IMR-90 (cell line): ENCODE measurements at regions not wholly inside any gene's neighbourhood (a gene's known extent, or its start where the extent isn't known, plus 50 kb on each side); places are given as distances from the start of the nearest gene placed in this dataset.

ENCODE experiments used
- ATAC-seq: fragments of 200-7000 bp; cut with Tn5 transposase; 2 replicates; pipeline ENCODE4 v1.9.1; 2020; ENCODE audit warnings: low read depth, mild to moderate bottlenecking, moderate library complexity
- BruUV-seq: library from RNA; stranded (reverse); fragments of 400-500 nt; replicated peaks from 2 replicates; lab custom pipeline; 2021; lab: Mats Ljungman, UMichigan
- CTCF ChIA-PET: fragments of 300-600 bp; formaldehyde crosslinking; extraction: SDS; loops from one replicate; lab custom pipeline; 2021; ENCODE audit warnings: antibody characterized with exemption; lab: Yijun Ruan, JAX
- POLR2A ChIA-PET: fragments of 300-600 bp; sonication (Branson Sonifier 250); formaldehyde crosslinking; loops from one replicate; lab custom pipeline; 2022; ENCODE audit warnings: antibody characterized with exemption; ENCODE audit not compliant: unreplicated experiment; lab: Charles Lee
- DNase-seq: peaks from one replicate; pipeline ENCODE4 v3.0.0; 2013
- H2AFZ ChIP-seq: replicated peaks from 2 replicates; pipeline ENCODE3; 2013; ENCODE audit warnings: low read length, mild to moderate bottlenecking; ENCODE audit not compliant: poor library complexity
- H2AK5ac ChIP-seq: 2 replicates; pipeline ENCODE4 v1.6.1; 2013; ENCODE audit warnings: low read depth, low read length, inconsistent platforms
- H2AK9ac ChIP-seq: replicated peaks from 2 replicates; pipeline ENCODE3; 2013; ENCODE audit warnings: mild to moderate bottlenecking, low read depth, low read length, moderate library complexity; ENCODE audit not compliant: poor library complexity
- H2BK120ac ChIP-seq: 2 replicates; pipeline ENCODE4 v1.6.1; 2013; ENCODE audit warnings: low read depth, low read length, inconsistent platforms
- H2BK15ac ChIP-seq: 3 replicates; pipeline ENCODE4 v1.6.1; 2013; ENCODE audit warnings: low read depth, low read length, inconsistent platforms
- H2BK20ac ChIP-seq: 2 replicates; pipeline ENCODE4 v1.6.1; 2013; ENCODE audit warnings: low read depth, mild to moderate bottlenecking, inconsistent platforms, low read length, moderate library complexity
- H2BK5ac ChIP-seq: 2 replicates; pipeline ENCODE4 v1.6.1; 2013; ENCODE audit warnings: mild to moderate bottlenecking, low read depth, low read length, inconsistent platforms; ENCODE audit not compliant: poor library complexity, severe bottlenecking
- H3K14ac ChIP-seq: replicated peaks from 2 replicates; pipeline ENCODE4 v1.6.1; 2013; ENCODE audit warnings: low read depth, low read length, inconsistent platforms
- H3K18ac ChIP-seq: 2 replicates; pipeline ENCODE4 v1.6.1; 2013; ENCODE audit warnings: low read depth, low read length, control low read depth
- H3K23ac ChIP-seq: 2 replicates; pipeline ENCODE4 v1.6.1; 2013; ENCODE audit warnings: low read depth, low read length, inconsistent platforms
- H3K27ac ChIP-seq: 2 replicates; pipeline ENCODE4 v1.5.1; 2013; ENCODE audit warnings: mild to moderate bottlenecking, control low read depth, low read length; ENCODE audit not compliant: insufficient read depth
- H3K27me3 ChIP-seq: 2 replicates; pipeline ENCODE4 v1.6.1; 2013; ENCODE audit warnings: low read length; ENCODE audit not compliant: control insufficient read depth, insufficient read depth
- H3K36me3 ChIP-seq: 2 replicates; pipeline ENCODE4 v1.6.1; 2013; ENCODE audit warnings: low read length, mixed read lengths; ENCODE audit not compliant: control insufficient read depth, insufficient read depth
- H3K4ac ChIP-seq: 2 replicates; pipeline ENCODE4 v1.6.1; 2013; ENCODE audit warnings: low read depth, low read length, inconsistent platforms
- H3K4me1 ChIP-seq: 2 replicates; pipeline ENCODE4 v1.6.1; 2013; ENCODE audit warnings: low read length, mixed read lengths; ENCODE audit not compliant: control insufficient read depth, insufficient read depth
- H3K4me2 ChIP-seq: 2 replicates; pipeline ENCODE4 v1.6.1; 2013; ENCODE audit warnings: low read depth, mild to moderate bottlenecking, control low read depth, low read length, moderate library complexity
- H3K4me3 ChIP-seq: 2 replicates; pipeline ENCODE4 v1.5.1; 2013; ENCODE audit warnings: low read depth, mild to moderate bottlenecking, control low read depth, low read length, moderate library complexity; ENCODE audit not compliant: insufficient read depth
- H3K56ac ChIP-seq: 2 replicates; pipeline ENCODE4 v1.6.1; 2013; ENCODE audit warnings: low read length, inconsistent platforms; ENCODE audit not compliant: insufficient read depth; ENCODE audit errors: extremely low read depth
- H3K79me1 ChIP-seq, 2 experiments: 2 replicates each; pipeline ENCODE4 v1.6.1; 2013; ENCODE audit warnings: low read length in 2 of 2, inconsistent platforms in 1 of 2, low read depth in 1 of 2
- H3K9ac ChIP-seq: 2 replicates; pipeline ENCODE4 v1.6.1; 2013; ENCODE audit warnings: low read depth, low read length, control low read depth
- H3K9me1 ChIP-seq: 2 replicates; pipeline ENCODE4 v1.6.1; 2013; ENCODE audit warnings: low read length, inconsistent platforms; ENCODE audit not compliant: insufficient read depth
- H3K9me3 ChIP-seq: 2 replicates; pipeline ENCODE4 v1.6.1; 2013; ENCODE audit warnings: low read length; ENCODE audit not compliant: control insufficient read depth, insufficient read depth
- H4K20me1 ChIP-seq: 2 replicates; pipeline ENCODE4 v1.6.1; 2013; ENCODE audit warnings: low read length, inconsistent platforms; ENCODE audit not compliant: insufficient read depth
- H4K5ac ChIP-seq: 2 replicates; pipeline ENCODE4 v1.6.1; 2013; ENCODE audit warnings: mild to moderate bottlenecking, low read depth, low read length, control low read depth
- H4K8ac ChIP-seq, 2 experiments: 2 replicates each; pipeline ENCODE4 v1.6.1; 2013; ENCODE audit warnings: low read depth in 2 of 2, low read length in 2 of 2, control low read depth in 1 of 2, inconsistent platforms in 1 of 2
- H4K91ac ChIP-seq: 2 replicates; pipeline ENCODE4 v1.6.1; 2013; ENCODE audit warnings: low read depth, low read length, inconsistent platforms; ENCODE audit not compliant: insufficient read depth
- CTCF ChIP-seq: conservative IDR thresholded peaks from 2 replicates; pipeline ENCODE4 v1.5.1; 2012; ENCODE audit warnings: mild to moderate bottlenecking, low read depth, low read length, improper control_type of control experiment
- ELK1 ChIP-seq: fragments of 150-350 bp; IDR thresholded peaks from 2 replicates; pipeline ENCODE4 v1.6.1; 2016; ENCODE audit warnings: low read depth, mild to moderate bottlenecking, low read length, moderate library complexity, borderline replicate concordance
- MAFK ChIP-seq: IDR thresholded peaks from 2 replicates; pipeline ENCODE4 v1.6.1; 2012; ENCODE audit warnings: low read depth, low read length, improper control_type of control experiment
- MXI1 ChIP-seq: IDR thresholded peaks from 2 replicates; pipeline ENCODE4 v1.6.1; 2012; ENCODE audit warnings: low read depth, mild to moderate bottlenecking, low read length, moderate library complexity, borderline replicate concordance
- RAD21 ChIP-seq: IDR thresholded peaks from 2 replicates; pipeline ENCODE4 v1.6.1; 2012; ENCODE audit warnings: low read length, improper control_type of control experiment
- RCOR1 ChIP-seq: IDR thresholded peaks from 2 replicates; pipeline ENCODE4 v1.6.1; 2012; ENCODE audit warnings: mild to moderate bottlenecking, low read length, improper control_type of control experiment; ENCODE audit not compliant: insufficient replicate concordance
- SMC3 ChIP-seq: fragments of 150-350 bp; IDR thresholded peaks from 2 replicates; pipeline ENCODE4 v1.6.1; 2016; ENCODE audit warnings: low read depth, mild to moderate bottlenecking, antibody characterized with exemption, low read length, moderate library complexity
- USF2 ChIP-seq: fragments of 150-350 bp; IDR thresholded peaks from 2 replicates; pipeline ENCODE4 v1.6.1; 2017; ENCODE audit warnings: mild to moderate bottlenecking, antibody characterized with exemption, low read length, low read depth
- WGBS, 2 experiments: methylation state at CpG; one replicate each; pipeline versions ENCODE4 v1.1.5 to v1.1.7; 2013; ENCODE audit warnings: missing lambda C conversion rate in 2 of 2; ENCODE audit not compliant: insufficient read length in 1 of 2; ENCODE audit errors: extremely low coverage in 2 of 2; 5-methylcytosine and 5-hydroxymethylcytosine counted together
- dilution Hi-C: fragments of 300-500 bp; cut with HindIII; formaldehyde crosslinking; loops from one replicate; pipeline ENCODE4 v1.14.3; 2018; ENCODE audit warnings: low sequenced_read_pairs; ENCODE audit not compliant: unreplicated experiment
- in situ Hi-C: fragments of 300-500 bp; cut with MboI; formaldehyde crosslinking; loops from 3 replicates; pipeline ENCODE4 v1.14.3; 2019; ENCODE audit warnings: low sequenced_read_pairs, inconsistent platforms, mixed read lengths
- intact Hi-C: fragments of 100-400 bp; cut with micrococcal nuclease; formaldehyde crosslinking; loops from 2 replicates; pipeline ENCODE4 v1.10.0; 2022

- Histone ChIP-seq H3K36me3 (no peaks in the 10 kb centered on the region), H3K18ac (no peak overlapping the region), H3K9me1 (no peaks in the 10 kb centered on the region), H3K79me1 (no peaks in the 10 kb centered on the region), H2BK120ac (no peak overlapping the region), H3K14ac (no peak overlapping the region), H3K4me1 (no peaks in the 10 kb centered on the region), H3K4ac (no peak overlapping the region), H3K4me2 (no peak overlapping the region), H3K56ac (no peak overlapping the region), H3K9me3 (no peaks in the 10 kb centered on the region), H3K23ac (no peak overlapping the region), H4K20me1 (no peaks in the 10 kb centered on the region), H2AK5ac (no peak overlapping the region), H2BK20ac (no peak overlapping the region), H3K27me3 (no peaks in the 10 kb centered on the region), H3K4me3 (no peak overlapping the region), H2BK15ac (no peak overlapping the region), H3K27ac (no peak overlapping the region), H4K91ac (no peak overlapping the region), H2AFZ (no peak overlapping the region), H3K9ac (no peak overlapping the region), H2AK9ac (no peak overlapping the region), H4K5ac (no peak overlapping the region), H2BK5ac (no peak overlapping the region), H4K8ac (no peak overlapping the region)
- no TSS peak for BruUV-seq
- ATAC-seq = no peak
- ChIA-PET CTCF (no interaction called here), POLR2A (no interaction called here)
- in situ Hi-C loops (no loop called here), dilution Hi-C loops (no loop called here), intact Hi-C loops (no loop called here)
- DNase-seq = no peak
- 87% methylated on average over 3 of the region's 40 CpGs; no CpG with 5 or more reads in 1 of the 2 experiments for WGBS, 2 experiments
- TF ChIP-seq USF2 (no peak), MAFK (no peak), RCOR1 (no peak), RAD21 (no peak), MXI1 (no peak), ELK1 (no peak), CTCF (no peak), SMC3 (no peak)
Observed at GRCh38 chr17:26766743-26767142, 527.2 kb upstream of the WSB1 start.
